PC-3 (cell line): ENCODE measurements at regions not wholly inside any gene's neighbourhood (a gene's known extent, or its start where the extent isn't known, plus 50 kb on each side); places are given as distances from the start of the nearest gene placed in this dataset.

Experiments
- ATAC-seq: fragments of 200-7000 bp; cut with Tn5 transposase; 2 replicates; pipeline ENCODE4 v1.9.1; 2020; ENCODE audit warnings: mild to moderate bottlenecking, moderate library complexity
- BruUV-seq: library from RNA; stranded (reverse); fragments of 400-500 nt; replicated peaks from 2 replicates; lab custom pipeline; 2021; lab: Mats Ljungman, UMichigan
- CTCF ChIA-PET: fragments of 300-600 bp; sonication (Branson Sonifier 250); formaldehyde crosslinking; loops from one replicate; lab custom pipeline; 2022; ENCODE audit warnings: antibody characterized with exemption; lab: Charles Lee
- POLR2A ChIA-PET: fragments of 300-600 bp; sonication (Branson Sonifier 250); formaldehyde crosslinking; loops from one replicate; lab custom pipeline; 2022; ENCODE audit warnings: antibody characterized with exemption; ENCODE audit not compliant: unreplicated experiment; lab: Charles Lee
- DNase-seq: peaks from one replicate; pipeline ENCODE4 v3.0.0-alpha.2; 2015
- H2AFZ ChIP-seq: fragments of 300-600 bp; sonication (generic); 2 replicates; pipeline ENCODE4 v1.6.0; 2016; ENCODE audit warnings: antibody characterized with exemption, low read length
- H3F3A ChIP-seq: fragments of 300-600 bp; sonication (generic); one replicate; pipeline ENCODE4 v1.6.0; 2017; ENCODE audit warnings: antibody characterized with exemption, low read length, control low read depth, mild to moderate bottlenecking; ENCODE audit not compliant: unreplicated experiment
- H3K27ac ChIP-seq: fragments of 300-600 bp; sonication (generic); 2 replicates; pipeline ENCODE4 v1.5.1; 2016; ENCODE audit warnings: mild to moderate bottlenecking, low read length
- H3K27me3 ChIP-seq: fragments of 300-600 bp; sonication (generic); 2 replicates; pipeline ENCODE4 v1.6.1; 2016; ENCODE audit warnings: low read length, mixed read lengths
- H3K36me3 ChIP-seq: fragments of 300-600 bp; sonication (generic); 2 replicates; pipeline ENCODE4 v1.6.1; 2016; ENCODE audit warnings: low read depth, mixed run types, low read length, mixed read lengths
- H3K4me1 ChIP-seq: fragments of 300-600 bp; sonication (generic); 2 replicates; pipeline ENCODE4 v1.5.1; 2016; ENCODE audit warnings: low read length; ENCODE audit not compliant: insufficient read depth
- H3K4me2 ChIP-seq: fragments of 300-600 bp; sonication (generic); 2 replicates; pipeline ENCODE4 v1.6.0; 2016; ENCODE audit warnings: low read length
- H3K4me3 ChIP-seq: fragments of 300-600 bp; sonication (generic); 2 replicates; pipeline ENCODE4 v1.5.1; 2016; ENCODE audit warnings: mild to moderate bottlenecking, low read length, mixed read lengths
- H3K79me2 ChIP-seq: fragments of 300-600 bp; sonication (generic); 2 replicates; pipeline ENCODE4 v1.6.1; 2017; ENCODE audit warnings: low read length, mixed read lengths
- H3K9ac ChIP-seq: fragments of 300-600 bp; sonication (generic); 2 replicates; pipeline ENCODE4 v1.6.0; 2016; ENCODE audit warnings: mild to moderate bottlenecking, low read length
- H3K9me2 ChIP-seq: fragments of 300-600 bp; sonication (generic); replicated peaks from 2 replicates; pipeline ENCODE4 v1.6.1; 2016; ENCODE audit warnings: mixed run types, low read length, mixed read lengths
- H3K9me3 ChIP-seq: fragments of 300-600 bp; sonication (generic); 2 replicates; pipeline ENCODE4 v1.6.1; 2016; ENCODE audit warnings: low read length, mixed read lengths
- H4K20me1 ChIP-seq: fragments of 300-600 bp; sonication (generic); 2 replicates; pipeline ENCODE4 v1.6.1; 2016; ENCODE audit warnings: low read length, mixed read lengths
- EZH2 ChIP-seq: fragments of 300-600 bp; sonication (generic); IDR thresholded peaks from one replicate; pipeline ENCODE4 v1.6.1; 2017; ENCODE audit warnings: antibody characterized with exemption, mild to moderate bottlenecking, low read length; ENCODE audit not compliant: unreplicated experiment
- EZH2phosphoT487 ChIP-seq: fragments of 300-600 bp; sonication (generic); IDR thresholded peaks from 2 replicates; pipeline ENCODE4 v1.6.1; 2018; ENCODE audit warnings: mild to moderate bottlenecking, antibody characterized with exemption, low read length, borderline replicate concordance
- intact Hi-C: fragments of 100-400 bp; cut with micrococcal nuclease; formaldehyde crosslinking; loops from 2 replicates; pipeline ENCODE4 v1.9.0; 2023
- TF ChIP-seq, protein P1 (sequence below): fragments of 300-600 bp; sonication (generic); conservative IDR thresholded peaks from 2 replicates; pipeline ENCODE4 v1.5.1; 2017; ENCODE audit warnings: antibody characterized with exemption, low read depth, mild to moderate bottlenecking, low read length

- no peak overlapping the region for H3K4me3 ChIP-seq
- H3K36me3 ChIP-seq: no peaks in the 10 kb centered on the region
- no peak overlapping the region for H3K9ac ChIP-seq
- DNase-seq: peak; percentile 46
- no peak overlapping the region for H3K4me2 ChIP-seq
- no TSS peak for BruUV-seq
- TF ChIP-seq, protein P1, sequence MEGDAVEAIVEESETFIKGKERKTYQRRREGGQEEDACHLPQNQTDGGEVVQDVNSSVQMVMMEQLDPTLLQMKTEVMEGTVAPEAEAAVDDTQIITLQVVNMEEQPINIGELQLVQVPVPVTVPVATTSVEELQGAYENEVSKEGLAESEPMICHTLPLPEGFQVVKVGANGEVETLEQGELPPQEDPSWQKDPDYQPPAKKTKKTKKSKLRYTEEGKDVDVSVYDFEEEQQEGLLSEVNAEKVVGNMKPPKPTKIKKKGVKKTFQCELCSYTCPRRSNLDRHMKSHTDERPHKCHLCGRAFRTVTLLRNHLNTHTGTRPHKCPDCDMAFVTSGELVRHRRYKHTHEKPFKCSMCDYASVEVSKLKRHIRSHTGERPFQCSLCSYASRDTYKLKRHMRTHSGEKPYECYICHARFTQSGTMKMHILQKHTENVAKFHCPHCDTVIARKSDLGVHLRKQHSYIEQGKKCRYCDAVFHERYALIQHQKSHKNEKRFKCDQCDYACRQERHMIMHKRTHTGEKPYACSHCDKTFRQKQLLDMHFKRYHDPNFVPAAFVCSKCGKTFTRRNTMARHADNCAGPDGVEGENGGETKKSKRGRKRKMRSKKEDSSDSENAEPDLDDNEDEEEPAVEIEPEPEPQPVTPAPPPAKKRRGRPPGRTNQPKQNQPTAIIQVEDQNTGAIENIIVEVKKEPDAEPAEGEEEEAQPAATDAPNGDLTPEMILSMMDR: peak; percentile 76
- no peak for TF ChIP-seq EZH2
- ATAC-seq: no peak
- intact Hi-C loops: no loop called here
- no peak overlapping the region for H2AFZ ChIP-seq
- no peaks in the 10 kb centered on the region for H3F3A ChIP-seq
- no peaks in the 10 kb centered on the region for H3K9me2 ChIP-seq
- H3K9me3 ChIP-seq: no peaks in the 10 kb centered on the region
- H4K20me1 ChIP-seq: no peaks in the 10 kb centered on the region
- H3K27me3 ChIP-seq: peaks cover 9% of the 10 kb centered on the region
- H3K4me1 ChIP-seq: no peaks in the 10 kb centered on the region
- ChIA-PET POLR2A (no interaction called here), CTCF (no interaction called here)
- H3K27ac ChIP-seq: no peak overlapping the region
- no peaks in the 10 kb centered on the region for H3K79me2 ChIP-seq
Measured at GRCh38 chr6:97437087-97437486, 154.1 kb upstream of the MMS22L start.

DNA sequence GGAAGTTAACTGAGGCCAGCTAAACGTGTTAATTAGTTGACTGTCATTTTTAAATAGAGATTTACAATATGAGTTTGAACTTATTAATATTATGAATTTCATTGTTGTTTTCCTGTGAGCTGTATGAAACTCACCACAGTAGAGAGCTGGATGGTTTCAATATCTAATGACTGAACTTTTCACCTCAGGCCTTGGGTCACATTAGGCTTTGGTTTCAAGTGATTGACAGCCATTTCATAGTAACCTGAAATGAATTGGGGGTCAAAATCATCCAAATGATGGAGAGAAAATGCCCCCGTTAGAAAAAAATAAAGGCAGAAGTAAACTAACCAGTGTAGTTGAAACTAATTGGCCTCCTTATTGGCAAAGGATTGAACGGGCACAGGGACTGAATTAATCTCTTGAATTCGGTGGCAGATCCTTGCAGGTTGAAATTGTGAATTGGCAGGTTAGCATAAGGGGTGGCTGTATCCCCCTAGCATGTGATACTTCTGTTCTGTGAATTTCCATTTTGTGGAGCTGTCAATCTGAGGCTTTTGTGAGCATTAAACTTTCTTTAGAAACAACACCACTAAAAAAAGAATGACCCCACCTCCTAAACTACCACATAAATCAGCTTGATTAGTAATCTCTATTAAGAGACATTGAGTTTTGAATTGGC lies 155.1 kb upstream of the MMS22L start:
- no peak overlapping the region for H3K4me2 ChIP-seq
- DNase-seq (no peak), ATAC-seq (no peak)
- no peak overlapping the region for H3K9ac ChIP-seq
- POLR2A ChIA-PET: no interaction called here
- no peaks in the 10 kb centered on the region for H3F3A ChIP-seq
- H3K36me3 ChIP-seq: no peaks in the 10 kb centered on the region
- no peak overlapping the region for H2AFZ ChIP-seq
- TF ChIP-seq, protein P1: no peak
- no peak for TF ChIP-seq EZH2phosphoT487
- TF ChIP-seq EZH2: no peak
- no peaks in the 10 kb centered on the region for H3K9me3 ChIP-seq
- H3K9me2 ChIP-seq: no peaks in the 10 kb centered on the region
- no TSS peak for BruUV-seq
- CTCF ChIA-PET: no interaction called here
- no peak overlapping the region for H3K4me3 ChIP-seq
- peaks cover 9% of the 10 kb centered on the region for H3K27me3 ChIP-seq
- intact Hi-C loops: no loop called here
- H3K27ac ChIP-seq: no peak overlapping the region
- no peaks in the 10 kb centered on the region for H3K79me2 ChIP-seq
- H4K20me1 ChIP-seq: no peaks in the 10 kb centered on the region
- no peaks in the 10 kb centered on the region for H3K4me1 ChIP-seq

DNA sequence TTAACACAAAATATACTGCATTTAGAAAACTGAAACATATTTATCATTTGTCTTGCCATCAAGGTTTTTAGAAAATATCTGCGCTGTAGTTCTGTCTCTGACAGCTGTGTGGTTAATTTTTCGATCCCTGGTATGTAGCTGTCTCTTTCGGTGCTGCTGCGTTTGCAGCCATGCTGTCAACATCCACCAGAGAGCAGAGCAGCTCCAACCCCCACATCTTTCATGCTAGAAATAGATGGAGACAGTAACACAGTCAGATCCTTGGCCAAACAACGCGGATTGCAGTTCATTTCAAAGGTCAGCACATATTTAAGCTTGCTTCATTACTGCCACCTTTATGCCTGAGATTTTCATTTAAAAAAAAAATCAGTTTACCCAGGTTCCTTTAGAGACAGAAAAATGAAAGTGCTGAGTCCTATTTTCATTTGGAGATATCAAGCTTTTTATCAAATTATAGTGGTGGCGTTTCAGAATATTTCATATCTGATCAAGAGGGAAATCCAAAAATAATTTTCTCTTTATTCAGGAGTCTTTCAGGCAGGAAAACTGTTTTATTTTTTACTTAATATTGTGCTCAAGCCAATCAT lies 157.7 kb upstream of the MMS22L start:
- intact Hi-C loops: no loop called here
- Histone ChIP-seq H3K4me1 (no peaks in the 10 kb centered on the region), H3K27ac (no peak overlapping the region), H3F3A (no peaks in the 10 kb centered on the region), H3K79me2 (no peaks in the 10 kb centered on the region), H3K9me3 (no peaks in the 10 kb centered on the region), H2AFZ (no peak overlapping the region), H3K9me2 (no peaks in the 10 kb centered on the region), H3K9ac (no peak overlapping the region), H3K4me3 (no peak overlapping the region), H3K36me3 (no peaks in the 10 kb centered on the region), H4K20me1 (no peaks in the 10 kb centered on the region), H3K27me3 (peaks cover 9% of the 10 kb centered on the region; the same call in 1 of the 2 replicates), H3K4me2 (0 out of 2 replicates have a peak overlapping the region, but pooled peaks have one; percentile 14)
- CTCF ChIA-PET: interaction anchor here (0.6 kb wide), 2 partner anchors 112 to 1398 kb away, joined by 3 to 4 read pairs; no protein-coding TSS in a partner anchor
- no TSS peak for BruUV-seq
- ATAC-seq (0 out of 2 replicates have a peak, but pooled peaks have one; percentile 58), DNase-seq (peak; percentile 33)
- POLR2A ChIA-PET: no interaction called here
- TF ChIP-seq, protein P1: peak; percentile 48
- no peak for TF ChIP-seq EZH2
- TF ChIP-seq EZH2phosphoT487: no peak
